ENCODE measurements at regions not wholly inside any gene's neighbourhood (a gene's known extent, or its start where the extent isn't known, plus 50 kb on each side); places are given as distances from the start of the nearest gene placed in this dataset.

- TF ChIP-seq, protein P1, sequence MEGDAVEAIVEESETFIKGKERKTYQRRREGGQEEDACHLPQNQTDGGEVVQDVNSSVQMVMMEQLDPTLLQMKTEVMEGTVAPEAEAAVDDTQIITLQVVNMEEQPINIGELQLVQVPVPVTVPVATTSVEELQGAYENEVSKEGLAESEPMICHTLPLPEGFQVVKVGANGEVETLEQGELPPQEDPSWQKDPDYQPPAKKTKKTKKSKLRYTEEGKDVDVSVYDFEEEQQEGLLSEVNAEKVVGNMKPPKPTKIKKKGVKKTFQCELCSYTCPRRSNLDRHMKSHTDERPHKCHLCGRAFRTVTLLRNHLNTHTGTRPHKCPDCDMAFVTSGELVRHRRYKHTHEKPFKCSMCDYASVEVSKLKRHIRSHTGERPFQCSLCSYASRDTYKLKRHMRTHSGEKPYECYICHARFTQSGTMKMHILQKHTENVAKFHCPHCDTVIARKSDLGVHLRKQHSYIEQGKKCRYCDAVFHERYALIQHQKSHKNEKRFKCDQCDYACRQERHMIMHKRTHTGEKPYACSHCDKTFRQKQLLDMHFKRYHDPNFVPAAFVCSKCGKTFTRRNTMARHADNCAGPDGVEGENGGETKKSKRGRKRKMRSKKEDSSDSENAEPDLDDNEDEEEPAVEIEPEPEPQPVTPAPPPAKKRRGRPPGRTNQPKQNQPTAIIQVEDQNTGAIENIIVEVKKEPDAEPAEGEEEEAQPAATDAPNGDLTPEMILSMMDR (IDR thresholded peaks at IDR 0.05) = no peak; the same call in 1 of the 2 replicates
- TF ChIP-seq ZFX (IDR thresholded peaks at IDR 0.05; ENCODE audit: borderline replicate concordance) = no peak
- H3K27ac ChIP-seq = no peak overlapping the region
These were observed 66.4 kb upstream of the C4orf54 start for GRCh38 chr4:99724067-99724466.

DNA sequence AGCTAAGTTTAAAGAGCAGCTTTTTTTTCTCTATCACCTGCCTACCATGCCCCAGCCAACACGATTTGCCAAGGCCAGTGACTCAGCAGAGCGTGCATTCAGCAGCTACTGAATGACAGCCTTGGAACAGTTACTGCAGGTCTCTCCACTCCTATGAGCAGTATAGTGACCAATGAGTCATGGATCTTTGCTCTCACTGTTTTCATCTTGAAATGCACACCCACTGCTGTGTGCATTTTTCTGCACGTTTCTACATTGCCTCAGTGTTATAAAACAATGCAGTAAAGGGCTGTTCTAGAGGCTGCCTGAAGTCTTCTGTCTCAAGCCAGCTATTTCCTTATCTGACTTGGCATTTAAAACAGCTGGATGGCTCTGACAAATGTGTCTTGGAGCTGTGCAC is 66.0 kb upstream of the C4orf54 start:
- TF ChIP-seq ZFX (IDR thresholded peaks at IDR 0.05; ENCODE audit: borderline replicate concordance) = no peak
- TF ChIP-seq, protein P1 (IDR thresholded peaks at IDR 0.05) = no peak
- H3K27ac ChIP-seq = no peak overlapping the region

- H3K27ac ChIP-seq = no peak overlapping the region
- no peak for TF ChIP-seq ZFX (IDR thresholded peaks at IDR 0.05; ENCODE audit: borderline replicate concordance)
- TF ChIP-seq, protein P1 (IDR thresholded peaks at IDR 0.05) = no peak
These were observed 65.1 kb upstream of the C4orf54 start for GRCh38 chr4:99722725-99723124.

GRCh38 chr4:99722006-99722405 is 64.4 kb upstream of the C4orf54 start:
- TF ChIP-seq, protein P1 (IDR thresholded peaks at IDR 0.05) = no peak
- TF ChIP-seq ZFX (IDR thresholded peaks at IDR 0.05; ENCODE audit: borderline replicate concordance) = no peak
- H3K27ac ChIP-seq = no peak overlapping the region

GRCh38 chr4:99720206-99720605 is 62.6 kb upstream of the C4orf54 start:
- no peak overlapping the region for H3K27ac ChIP-seq
- TF ChIP-seq, protein P1 (IDR thresholded peaks at IDR 0.05) = no peak

GRCh38 chr4:99716996-99717395 is 59.4 kb upstream of the C4orf54 start:
- TF ChIP-seq, protein P1 (IDR thresholded peaks at IDR 0.05) = no peak
- no peak for TF ChIP-seq ZFX (IDR thresholded peaks at IDR 0.05; ENCODE audit: borderline replicate concordance)
- no peak overlapping the region for H3K27ac ChIP-seq

- TF ChIP-seq, protein P1 (IDR thresholded peaks at IDR 0.05) = no peak
- no peak for TF ChIP-seq ZFX (IDR thresholded peaks at IDR 0.05; ENCODE audit: borderline replicate concordance)
- no peak overlapping the region for H3K27ac ChIP-seq
These were observed 57.7 kb upstream of the C4orf54 start for GRCh38 chr4:99715286-99715685.

All from 22Rv1 (cell line).